GM19452 (cell line): ENCODE measurements at regions not wholly inside any gene's neighbourhood (a gene's known extent, or its start where the extent isn't known, plus 50 kb on each side); places are given as distances from the start of the nearest gene placed in this dataset.
"Not testable (repeated sequence)": the region's sequence is repeated elsewhere in the genome, so short reads cannot be mapped to it uniquely, and the experiment has no call there.

Experiments
- ATAC-seq: cut with Tn5 transposase; IDR thresholded peaks from one replicate; pipeline ENCODE4 v1.9.1; 2021; ENCODE audit not compliant: unreplicated experiment

GRCh38 chr16:29186306-29187220, 201.7 kb downstream of the LAT start:
- ATAC-seq, result not testable (repeated sequence)

DNA sequence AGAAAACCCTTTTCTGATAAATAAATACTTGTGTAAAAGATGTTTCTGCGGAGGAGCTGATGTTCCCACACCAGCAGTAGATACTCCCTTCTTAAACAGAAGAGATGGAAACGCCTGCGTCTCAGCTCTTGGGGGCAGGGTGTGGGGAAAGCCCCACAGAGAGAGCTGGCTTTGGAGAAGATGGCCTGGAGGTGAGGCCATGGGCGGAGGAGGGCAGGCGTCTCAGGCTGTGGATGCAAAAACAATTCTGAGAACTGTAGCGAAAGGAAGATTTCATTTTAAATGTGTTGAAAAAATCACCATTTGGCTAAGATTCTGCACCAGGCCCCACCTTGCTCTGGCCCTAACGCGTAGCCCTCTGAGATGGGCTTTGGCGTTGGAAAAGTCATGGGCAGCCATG, 201.0 kb downstream of the LAT start:
- ATAC-seq, result not testable (repeated sequence)

DNA sequence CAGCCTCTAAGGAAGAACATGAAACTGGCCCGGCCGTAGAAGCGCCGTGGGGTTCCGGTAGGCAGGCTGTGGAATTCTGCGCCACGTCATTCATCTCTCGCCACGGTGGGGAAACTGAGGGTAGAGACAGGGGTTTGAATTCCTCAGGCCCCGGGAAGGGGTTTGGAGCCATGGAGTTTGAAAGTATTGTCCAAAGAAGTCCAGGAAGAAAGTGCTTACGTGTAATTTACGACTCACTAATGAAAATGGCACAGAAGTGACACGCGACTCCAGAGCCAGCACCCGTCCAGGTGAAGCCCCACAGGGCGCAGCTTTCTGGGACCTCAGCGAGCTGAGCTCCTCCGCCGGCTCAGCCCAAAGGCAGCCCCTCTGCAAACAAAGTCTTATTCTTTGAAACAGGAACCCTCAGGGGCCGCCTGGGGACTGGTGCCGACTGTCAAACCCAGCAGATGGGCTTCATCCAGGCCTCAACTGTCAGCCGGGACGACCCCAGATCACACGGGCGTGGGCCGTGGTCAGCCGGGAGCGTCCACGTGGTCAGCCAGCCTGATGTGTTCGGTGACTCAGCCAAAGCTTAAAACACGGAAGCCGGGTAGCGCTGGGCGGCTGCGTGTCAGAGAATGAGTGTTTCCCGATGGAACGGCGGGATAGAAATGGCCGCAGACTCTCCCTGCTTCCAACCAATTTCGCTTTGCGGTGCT, 200.0 kb downstream of the LAT start:
- ATAC-seq, result not testable (repeated sequence)

DNA sequence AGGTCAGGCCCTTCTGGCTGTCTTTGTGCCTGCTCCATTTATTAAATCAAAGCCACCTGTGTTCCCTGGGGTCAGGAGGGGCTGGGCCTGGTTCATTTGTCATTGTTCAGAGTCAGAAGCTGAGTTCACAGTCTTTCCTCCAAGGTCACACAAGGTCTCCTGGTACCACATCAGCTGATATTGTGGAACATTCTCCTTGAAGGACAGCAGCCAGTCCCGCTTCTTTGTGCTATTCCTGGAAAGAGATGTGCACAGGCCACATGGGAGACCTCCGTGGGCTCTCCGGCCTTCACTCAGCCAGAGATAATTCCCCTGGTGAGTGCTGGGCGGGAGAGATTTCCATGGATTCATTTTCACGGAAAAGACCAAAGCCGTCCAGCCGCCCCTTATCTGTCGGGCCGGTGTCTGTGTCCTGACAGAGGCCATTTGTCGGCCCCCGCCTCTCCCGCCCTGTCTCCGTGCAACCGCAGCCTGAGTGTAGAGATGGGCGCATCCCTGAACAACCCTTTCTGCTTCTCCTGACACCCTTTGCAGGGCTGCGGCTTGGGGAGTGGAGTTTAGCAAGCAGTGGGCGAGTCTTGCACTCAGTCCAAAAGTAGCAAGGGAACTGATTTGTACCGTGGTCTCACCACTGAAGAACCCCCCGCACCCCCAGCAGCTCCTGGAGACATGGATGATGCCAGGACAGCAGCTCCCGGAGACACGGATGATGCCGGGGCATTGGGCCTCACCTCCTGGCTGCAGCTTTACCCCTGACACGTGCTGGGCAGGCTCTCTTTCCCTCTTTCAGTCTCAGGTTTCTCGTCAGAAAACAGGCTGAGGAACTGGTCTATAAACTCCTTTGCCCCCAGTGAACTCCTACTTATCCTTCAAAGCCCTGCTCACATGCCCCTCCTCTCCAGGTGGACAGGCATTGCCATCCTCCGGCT, 198.4 kb downstream of the LAT start:
- ATAC-seq, result not testable (repeated sequence)

- no peak for ATAC-seq
These were observed 197.6 kb downstream of the LAT start for GRCh38 chr16:29182501-29182900.

DNA sequence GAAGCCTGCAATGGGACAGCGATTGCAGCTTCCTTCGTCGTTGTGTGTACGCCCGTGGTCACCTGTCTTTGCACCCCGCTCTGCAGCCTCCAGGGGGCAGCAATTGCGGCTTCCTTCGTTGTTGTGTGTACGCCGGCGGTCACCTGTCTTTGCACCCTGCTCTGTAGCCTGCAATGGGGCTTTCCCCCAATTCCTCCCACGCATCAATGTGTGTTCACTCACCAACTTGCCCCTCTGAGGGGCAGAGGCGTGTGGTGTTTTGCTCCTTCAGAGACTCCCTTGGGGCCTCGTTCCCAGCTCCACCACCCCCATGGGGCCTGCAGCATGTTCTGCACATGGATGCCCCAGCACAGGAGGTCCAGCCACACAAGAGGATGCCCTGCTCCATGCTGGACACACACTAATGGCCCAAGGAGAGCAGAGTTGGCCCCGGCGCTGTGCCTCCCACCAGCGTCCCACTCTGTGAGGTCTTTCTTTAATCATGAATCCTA, 197.1 kb downstream of the LAT start:
- not testable (repeated sequence) for ATAC-seq

GRCh38 chr16:29181254-29181780, 196.5 kb downstream of the LAT start:
- ATAC-seq, result not testable (repeated sequence)

GRCh38 chr16:29180206-29180600, 195.4 kb downstream of the LAT start:
- ATAC-seq, result not testable (repeated sequence)

DNA sequence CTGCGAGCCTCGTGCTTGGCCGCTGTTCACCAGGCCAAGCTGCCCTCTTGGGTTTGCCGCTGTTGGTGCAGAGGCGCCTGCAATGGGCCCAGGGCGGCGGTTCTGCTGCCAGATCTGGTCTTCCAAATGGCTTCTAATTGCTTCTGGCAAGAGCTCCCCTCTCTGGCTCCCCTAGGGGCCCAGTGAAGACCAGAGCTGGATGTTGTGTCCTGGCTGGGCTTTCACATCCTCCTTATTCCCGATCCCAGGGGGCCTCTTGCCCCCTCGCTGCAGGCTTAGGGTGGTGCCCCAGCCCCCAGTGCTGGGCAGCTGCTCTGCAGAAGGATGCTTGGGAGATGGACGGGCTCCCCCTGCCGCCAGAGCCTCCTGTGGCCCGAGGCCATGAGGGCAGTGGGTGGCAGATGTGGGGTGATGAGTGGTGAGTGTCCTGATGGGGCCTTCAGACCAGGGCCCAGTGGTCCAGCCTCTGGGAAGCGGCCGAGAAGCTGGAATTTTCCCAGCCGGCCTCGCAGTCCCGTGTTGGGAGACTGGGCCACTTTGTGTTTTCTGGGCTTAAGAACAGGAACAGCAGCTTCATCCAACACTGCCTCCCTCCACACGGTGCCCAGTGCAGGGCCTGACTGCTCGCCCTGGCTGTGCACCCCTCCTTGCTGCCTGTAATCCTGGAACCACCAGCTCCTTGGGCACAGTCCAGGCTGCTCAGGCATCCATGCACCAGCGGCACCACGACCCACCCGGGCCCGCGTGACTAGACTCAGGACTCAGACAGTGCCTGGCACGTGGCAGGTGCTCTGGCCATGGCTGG, 194.8 kb downstream of the LAT start:
- ATAC-seq, result not testable (repeated sequence)

GRCh38 chr16:29177888-29178726, 193.3 kb downstream of the LAT start:
- not testable (repeated sequence) for ATAC-seq

DNA sequence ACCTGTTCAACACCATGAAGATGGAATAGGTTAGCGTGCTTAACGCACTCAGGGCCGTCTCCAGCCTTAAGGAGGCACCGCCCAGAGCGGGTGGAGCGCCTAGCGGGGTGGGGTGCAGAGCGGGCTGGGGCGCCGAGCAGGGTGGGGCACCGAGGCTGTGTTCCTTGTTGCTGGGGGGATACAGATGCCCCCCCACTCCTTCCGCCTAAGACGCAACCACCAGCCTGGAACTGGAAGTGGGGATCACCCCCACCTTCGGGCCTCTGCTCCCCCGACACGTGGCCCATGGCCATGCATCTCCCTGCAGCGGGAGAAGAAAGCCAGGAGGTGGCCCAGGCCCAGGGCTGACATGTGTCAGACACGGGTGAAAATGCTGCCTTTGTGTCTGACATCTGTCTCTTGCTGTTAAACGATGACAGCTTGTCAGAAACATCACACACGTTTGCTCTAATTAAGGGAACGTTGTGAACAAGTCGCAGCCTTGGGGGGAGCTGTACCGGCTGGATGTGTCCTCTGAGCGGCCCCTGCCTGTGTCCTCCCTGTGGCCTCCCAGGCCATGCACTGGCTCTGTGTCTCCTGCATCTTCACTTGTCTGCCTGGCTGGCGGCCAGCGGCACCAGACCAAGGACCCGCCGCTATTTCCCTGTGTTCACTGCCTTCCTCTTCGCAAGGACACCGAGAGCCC, 192.5 kb downstream of the LAT start:
- not testable (repeated sequence) for ATAC-seq

DNA sequence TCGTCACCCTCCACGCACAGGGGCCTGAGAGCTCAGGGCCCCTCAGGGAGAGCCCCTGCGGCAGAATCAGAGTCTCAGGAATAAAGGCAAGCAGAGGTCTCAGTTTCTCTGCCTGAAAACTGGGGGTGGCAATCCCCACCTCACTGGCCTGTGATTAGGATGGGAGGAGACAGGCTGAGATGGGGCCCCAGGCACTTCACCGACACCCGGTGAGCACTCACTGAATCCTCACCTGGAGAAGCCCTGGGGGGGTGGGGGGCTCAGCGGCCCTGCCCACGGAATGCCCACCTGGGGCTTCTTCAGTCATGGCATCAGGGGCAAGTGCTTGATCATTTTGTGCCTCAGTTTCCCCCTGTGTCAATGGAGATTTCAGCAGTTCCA, 192.0 kb downstream of the LAT start:
- ATAC-seq, result not testable (repeated sequence)

DNA sequence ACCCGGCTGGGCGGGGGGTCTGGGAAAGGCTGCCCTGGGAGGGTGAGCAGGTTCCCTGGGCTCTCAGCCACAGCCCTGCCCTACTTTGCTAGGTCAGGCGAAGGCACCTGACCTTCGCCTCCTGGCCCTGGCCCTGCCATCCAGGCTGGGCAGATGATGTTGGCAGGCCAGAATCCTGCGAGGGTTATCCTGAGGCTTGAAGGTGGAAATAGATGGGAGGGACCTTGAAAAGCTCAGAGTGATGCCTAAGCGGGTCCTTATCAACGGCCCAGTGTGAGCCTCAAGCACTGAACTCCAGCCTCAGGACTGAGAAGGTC, 191.3 kb downstream of the LAT start:
- ATAC-seq, result not testable (repeated sequence)

- not testable (repeated sequence) for ATAC-seq
These were observed 190.7 kb downstream of the LAT start for GRCh38 chr16:29175411-29176153.

DNA sequence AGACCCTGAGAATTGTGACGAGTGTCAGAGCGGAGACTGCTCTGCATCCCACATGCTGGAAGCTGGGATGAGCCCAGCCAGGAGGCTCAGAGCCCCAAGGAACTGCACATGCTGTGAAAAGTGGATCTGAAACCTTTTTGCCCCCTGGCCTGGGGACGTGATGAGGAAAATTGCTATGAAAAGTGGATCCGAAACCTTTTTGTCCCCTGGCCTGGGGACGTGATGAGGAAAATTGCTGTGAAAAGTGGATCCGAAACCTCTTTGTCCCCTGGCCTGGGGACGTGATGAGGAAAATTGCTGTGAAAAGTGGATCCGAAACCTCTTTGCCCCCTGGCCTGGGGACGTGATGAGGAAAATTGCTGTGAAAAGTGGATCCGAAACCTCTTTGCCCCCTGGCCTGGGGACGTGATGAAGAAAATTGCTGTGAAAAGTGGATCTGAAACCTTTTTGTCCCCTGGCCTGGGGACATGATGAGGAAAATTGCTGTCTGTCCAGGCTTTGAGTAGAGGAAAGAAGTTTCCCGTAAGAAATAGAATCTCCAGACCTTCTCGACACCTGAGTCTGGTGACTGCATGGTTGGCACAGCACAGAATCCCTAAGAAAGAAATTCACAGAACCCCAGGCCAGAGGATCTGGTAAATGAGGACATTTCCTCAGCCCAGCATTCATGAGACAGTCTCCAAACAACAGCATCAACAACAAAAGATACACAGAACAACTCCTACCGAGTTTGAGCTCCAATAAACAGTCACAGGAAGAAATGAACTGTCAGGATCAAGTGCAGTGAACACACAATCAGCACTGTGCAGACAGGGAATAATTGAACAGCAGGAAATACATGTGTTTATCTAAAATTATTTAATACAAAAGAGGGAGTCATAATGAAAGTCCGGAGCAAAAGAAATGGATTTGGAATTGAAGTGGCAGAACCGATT, 188.8 kb downstream of the LAT start:
- not testable (repeated sequence) for ATAC-seq

- ATAC-seq, result not testable (repeated sequence)
These were observed 187.4 kb downstream of the LAT start for GRCh38 chr16:29172098-29172724.
